ENCODE measurements at regions not wholly inside any gene's neighbourhood (a gene's known extent, or its start where the extent isn't known, plus 50 kb on each side); places are given as distances from the start of the nearest gene placed in this dataset.

GRCh38 chrX:49773993-49774392 lies 55.1 kb upstream of the PAGE4 start:
- Histone ChIP-seq H2AFZ (ENCODE audit: low read length) (no peak overlapping the region), H3K27me3 (ENCODE audit: low read length) (no peaks in the 10 kb centered on the region)

GRCh38 chrX:49767236-49767635 lies 61.9 kb upstream of the PAGE4 start:
- Histone ChIP-seq H3K4me2 (ENCODE audit: low read depth, low read length, poor library complexity, severe bottlenecking) (no peak overlapping the region), H2AFZ (ENCODE audit: low read length) (no peak overlapping the region), H4K20me1 (ENCODE audit: insufficient read depth, low read depth, low read length) (no peaks in the 10 kb centered on the region), H3K79me2 (ENCODE audit: low read length) (no peaks in the 10 kb centered on the region), H3K9me3 (ENCODE audit: low read length) (no peaks in the 10 kb centered on the region), H3K9me2 (replicated peaks; ENCODE audit: insufficient read depth, low read length) (no peaks in the 10 kb centered on the region), H3K9ac (ENCODE audit: low read length) (no peak overlapping the region), H3K27me3 (ENCODE audit: low read length) (no peaks in the 10 kb centered on the region), H3K4me3 (ENCODE audit: low read length) (no peak overlapping the region), H3K27ac (ENCODE audit: low read length) (no peak overlapping the region), H3K4me1 (ENCODE audit: low read length) (no peaks in the 10 kb centered on the region), H3K36me3 (ENCODE audit: insufficient read depth, low read length) (no peaks in the 10 kb centered on the region)
- DNase-seq, result no peak

More at GRCh38 chrX:49773993-49774392, 55.1 kb upstream of the PAGE4 start:
- Histone ChIP-seq H3K9ac (ENCODE audit: low read length) (no peak overlapping the region), H3K27ac (ENCODE audit: low read length) (no peak overlapping the region), H3K9me2 (replicated peaks; ENCODE audit: insufficient read depth, low read length) (no peaks in the 10 kb centered on the region), H4K20me1 (ENCODE audit: insufficient read depth, low read depth, low read length) (no peaks in the 10 kb centered on the region), H3K9me3 (ENCODE audit: low read length) (no peaks in the 10 kb centered on the region), H3K4me1 (ENCODE audit: low read length) (no peaks in the 10 kb centered on the region), H3K4me2 (ENCODE audit: low read depth, low read length, poor library complexity, severe bottlenecking) (no peak overlapping the region), H3K36me3 (ENCODE audit: insufficient read depth, low read length) (no peaks in the 10 kb centered on the region), H3K79me2 (ENCODE audit: low read length) (no peaks in the 10 kb centered on the region), H3K4me3 (ENCODE audit: low read length) (no peak overlapping the region)
- no peak for DNase-seq

GRCh38 chrX:49762175-49762720 lies 66.5 kb upstream of the PAGE1 start:
- Histone ChIP-seq H3K4me1 (ENCODE audit: low read length) (no peaks in the 10 kb centered on the region; the same call in 1 of the 2 replicates), H3K4me3 (ENCODE audit: low read length) (no peak overlapping the region), H3K27ac (ENCODE audit: low read length) (no peak overlapping the region), H3K4me2 (ENCODE audit: low read depth, low read length, poor library complexity, severe bottlenecking) (no peak overlapping the region), H3K79me2 (ENCODE audit: low read length) (no peaks in the 10 kb centered on the region), H4K20me1 (ENCODE audit: insufficient read depth, low read depth, low read length) (no peaks in the 10 kb centered on the region), H3K36me3 (ENCODE audit: insufficient read depth, low read length) (no peaks in the 10 kb centered on the region), H3K9ac (ENCODE audit: low read length) (no peak overlapping the region), H3K27me3 (ENCODE audit: low read length) (no peaks in the 10 kb centered on the region), H3K9me2 (replicated peaks; ENCODE audit: insufficient read depth, low read length) (no peaks in the 10 kb centered on the region), H2AFZ (ENCODE audit: low read length) (no peak overlapping the region), H3K9me3 (ENCODE audit: low read length) (no peaks in the 10 kb centered on the region)
- DNase-seq, result no peak

- Histone ChIP-seq H3K9me2 (replicated peaks; ENCODE audit: insufficient read depth, low read length) (no peaks in the 10 kb centered on the region), H3K4me3 (ENCODE audit: low read length) (no peak overlapping the region), H3K36me3 (ENCODE audit: insufficient read depth, low read length) (no peaks in the 10 kb centered on the region), H3K27me3 (ENCODE audit: low read length) (no peaks in the 10 kb centered on the region), H3K4me1 (ENCODE audit: low read length) (peaks cover 7% of the 10 kb centered on the region; the same call in 1 of the 2 replicates), H4K20me1 (ENCODE audit: insufficient read depth, low read depth, low read length) (no peaks in the 10 kb centered on the region), H3K9me3 (ENCODE audit: low read length) (no peaks in the 10 kb centered on the region), H3K9ac (ENCODE audit: low read length) (no peak overlapping the region), H2AFZ (ENCODE audit: low read length) (no peak overlapping the region), H3K27ac (ENCODE audit: low read length) (no peak overlapping the region), H3K79me2 (ENCODE audit: low read length) (no peaks in the 10 kb centered on the region), H3K4me2 (ENCODE audit: low read depth, low read length, poor library complexity, severe bottlenecking) (no peak overlapping the region)
- DNase-seq, result peak; percentile 65
Measured at GRCh38 chrX:49761481-49761880, 65.7 kb upstream of the PAGE1 start.

- H3K9me3 ChIP-seq (ENCODE audit: low read length), result no peaks in the 10 kb centered on the region
- no peak overlapping the region for H3K27ac ChIP-seq (ENCODE audit: low read length)
- H3K9ac ChIP-seq (ENCODE audit: low read length), result no peak overlapping the region
- no peak for DNase-seq
- no peak overlapping the region for H3K4me2 ChIP-seq (ENCODE audit: low read depth, low read length, poor library complexity, severe bottlenecking)
- no peaks in the 10 kb centered on the region for H3K9me2 ChIP-seq (replicated peaks; ENCODE audit: insufficient read depth, low read length)
- peaks cover 7% of the 10 kb centered on the region; the same call in 1 of the 2 replicates for H3K4me1 ChIP-seq (ENCODE audit: low read length)
- no peaks in the 10 kb centered on the region for H3K27me3 ChIP-seq (ENCODE audit: low read length)
- no peak overlapping the region for H2AFZ ChIP-seq (ENCODE audit: low read length)
- H4K20me1 ChIP-seq (ENCODE audit: insufficient read depth, low read depth, low read length), result no peaks in the 10 kb centered on the region
- no peaks in the 10 kb centered on the region for H3K79me2 ChIP-seq (ENCODE audit: low read length)
- no peak overlapping the region for H3K4me3 ChIP-seq (ENCODE audit: low read length)
- no peaks in the 10 kb centered on the region for H3K36me3 ChIP-seq (ENCODE audit: insufficient read depth, low read length)
Measured at GRCh38 chrX:49760290-49760890, 64.6 kb upstream of the PAGE1 start.

GRCh38 chrX:49756692-49757091 lies 60.9 kb upstream of the PAGE1 start:
- DNase-seq, result no peak
- Histone ChIP-seq H3K9ac (ENCODE audit: low read length) (no peak overlapping the region), H3K9me3 (ENCODE audit: low read length) (no peaks in the 10 kb centered on the region), H3K9me2 (replicated peaks; ENCODE audit: insufficient read depth, low read length) (no peaks in the 10 kb centered on the region), H4K20me1 (ENCODE audit: insufficient read depth, low read depth, low read length) (no peaks in the 10 kb centered on the region), H3K4me2 (ENCODE audit: low read depth, low read length, poor library complexity, severe bottlenecking) (no peak overlapping the region), H3K27ac (ENCODE audit: low read length) (no peak overlapping the region), H3K36me3 (ENCODE audit: insufficient read depth, low read length) (no peaks in the 10 kb centered on the region), H3K4me3 (ENCODE audit: low read length) (no peak overlapping the region), H3K27me3 (ENCODE audit: low read length) (no peaks in the 10 kb centered on the region), H3K4me1 (ENCODE audit: low read length) (peaks cover 7% of the 10 kb centered on the region; the same call in 1 of the 2 replicates), H3K79me2 (ENCODE audit: low read length) (no peaks in the 10 kb centered on the region), H2AFZ (ENCODE audit: low read length) (no peak overlapping the region)

- H3K27me3 ChIP-seq (ENCODE audit: low read length), result no peaks in the 10 kb centered on the region
- no peaks in the 10 kb centered on the region for H3K9me3 ChIP-seq (ENCODE audit: low read length)
- H4K20me1 ChIP-seq (ENCODE audit: insufficient read depth, low read depth, low read length), result no peaks in the 10 kb centered on the region
- H3K4me2 ChIP-seq (ENCODE audit: low read depth, low read length, poor library complexity, severe bottlenecking), result no peak overlapping the region
- H3K9me2 ChIP-seq (replicated peaks; ENCODE audit: insufficient read depth, low read length), result no peaks in the 10 kb centered on the region
- H3K9ac ChIP-seq (ENCODE audit: low read length), result no peak overlapping the region
- no peaks in the 10 kb centered on the region for H3K36me3 ChIP-seq (ENCODE audit: insufficient read depth, low read length)
- no peak overlapping the region for H3K4me3 ChIP-seq (ENCODE audit: low read length)
- peak; percentile 80 for DNase-seq
- no peak overlapping the region for H3K27ac ChIP-seq (ENCODE audit: low read length)
- H3K79me2 ChIP-seq (ENCODE audit: low read length), result no peaks in the 10 kb centered on the region
- H2AFZ ChIP-seq (ENCODE audit: low read length), result no peak overlapping the region
- peaks cover 13% of the 10 kb centered on the region for H3K4me1 ChIP-seq (ENCODE audit: low read length)
Measured at GRCh38 chrX:49754233-49754857, 58.6 kb upstream of the PAGE1 start.

- no peaks in the 10 kb centered on the region for H4K20me1 ChIP-seq (ENCODE audit: insufficient read depth, low read depth, low read length)
- no peaks in the 10 kb centered on the region for H3K79me2 ChIP-seq (ENCODE audit: low read length)
- H3K36me3 ChIP-seq (ENCODE audit: insufficient read depth, low read length), result no peaks in the 10 kb centered on the region
- no peak overlapping the region for H3K4me3 ChIP-seq (ENCODE audit: low read length)
- H3K4me2 ChIP-seq (ENCODE audit: low read depth, low read length, poor library complexity, severe bottlenecking), result no peak overlapping the region
- H3K27ac ChIP-seq (ENCODE audit: low read length), result no peak overlapping the region
- H3K9me2 ChIP-seq (replicated peaks; ENCODE audit: insufficient read depth, low read length), result no peaks in the 10 kb centered on the region
- no peak for DNase-seq
- H3K9ac ChIP-seq (ENCODE audit: low read length), result no peak overlapping the region
- no peaks in the 10 kb centered on the region for H3K27me3 ChIP-seq (ENCODE audit: low read length)
- H3K9me3 ChIP-seq (ENCODE audit: low read length), result no peaks in the 10 kb centered on the region
- H2AFZ ChIP-seq (ENCODE audit: low read length), result no peak overlapping the region
- H3K4me1 ChIP-seq (ENCODE audit: low read length), result peaks cover 15% of the 10 kb centered on the region
Measured at GRCh38 chrX:49753691-49754090, 57.9 kb upstream of the PAGE1 start.
